ENCODE measurements at regions not wholly inside any gene's neighbourhood (a gene's known extent, or its start where the extent isn't known, plus 50 kb on each side); places are given as distances from the start of the nearest gene placed in this dataset.

DNA sequence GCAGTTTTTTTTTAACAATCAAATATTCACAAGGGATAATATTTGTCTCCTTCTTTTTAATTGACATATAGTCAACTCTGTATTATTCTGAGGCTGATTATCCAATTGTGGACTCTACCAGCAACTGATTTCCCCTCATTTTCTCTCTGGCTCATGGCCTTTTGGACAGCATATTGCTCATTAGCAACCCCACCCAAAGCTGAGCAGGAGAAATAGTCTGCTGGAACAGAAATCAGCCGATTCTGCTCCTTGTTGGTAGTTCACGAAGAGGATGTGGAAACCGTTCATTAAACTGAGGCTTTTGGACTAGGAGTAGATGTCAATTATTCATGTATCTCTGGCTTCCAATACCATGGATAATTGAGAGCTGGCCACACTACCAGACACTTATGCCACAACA, 428.4 kb upstream of the INTU start:
- Histone ChIP-seq H3K27ac (ENCODE audit: low read length) (no peak overlapping the region), H3K4me2 (ENCODE audit: low read length) (no peak overlapping the region), H3K9me3 (ENCODE audit: insufficient read depth, low read length) (no peaks in the 10 kb centered on the region), H3K4me1 (ENCODE audit: low read length) (no peaks in the 10 kb centered on the region), H2AFZ (ENCODE audit: low read depth, low read length) (no peak overlapping the region), H3K36me3 (replicated peaks; ENCODE audit: low read depth, low read length) (no peaks in the 10 kb centered on the region), H3K27me3 (ENCODE audit: low read depth, low read length) (no peaks in the 10 kb centered on the region), H3K79me2 (ENCODE audit: low read length) (no peaks in the 10 kb centered on the region), H3K4me3 (ENCODE audit: low read length) (no peak overlapping the region), H3K9ac (ENCODE audit: low read length) (no peak overlapping the region), H4K20me1 (ENCODE audit: insufficient read depth, low read length) (no peaks in the 10 kb centered on the region)
- TF ChIP-seq, protein P1, sequence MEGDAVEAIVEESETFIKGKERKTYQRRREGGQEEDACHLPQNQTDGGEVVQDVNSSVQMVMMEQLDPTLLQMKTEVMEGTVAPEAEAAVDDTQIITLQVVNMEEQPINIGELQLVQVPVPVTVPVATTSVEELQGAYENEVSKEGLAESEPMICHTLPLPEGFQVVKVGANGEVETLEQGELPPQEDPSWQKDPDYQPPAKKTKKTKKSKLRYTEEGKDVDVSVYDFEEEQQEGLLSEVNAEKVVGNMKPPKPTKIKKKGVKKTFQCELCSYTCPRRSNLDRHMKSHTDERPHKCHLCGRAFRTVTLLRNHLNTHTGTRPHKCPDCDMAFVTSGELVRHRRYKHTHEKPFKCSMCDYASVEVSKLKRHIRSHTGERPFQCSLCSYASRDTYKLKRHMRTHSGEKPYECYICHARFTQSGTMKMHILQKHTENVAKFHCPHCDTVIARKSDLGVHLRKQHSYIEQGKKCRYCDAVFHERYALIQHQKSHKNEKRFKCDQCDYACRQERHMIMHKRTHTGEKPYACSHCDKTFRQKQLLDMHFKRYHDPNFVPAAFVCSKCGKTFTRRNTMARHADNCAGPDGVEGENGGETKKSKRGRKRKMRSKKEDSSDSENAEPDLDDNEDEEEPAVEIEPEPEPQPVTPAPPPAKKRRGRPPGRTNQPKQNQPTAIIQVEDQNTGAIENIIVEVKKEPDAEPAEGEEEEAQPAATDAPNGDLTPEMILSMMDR (IDR thresholded peaks at IDR 0.05; ENCODE audit: low read depth, low read length): no peak

DNA sequence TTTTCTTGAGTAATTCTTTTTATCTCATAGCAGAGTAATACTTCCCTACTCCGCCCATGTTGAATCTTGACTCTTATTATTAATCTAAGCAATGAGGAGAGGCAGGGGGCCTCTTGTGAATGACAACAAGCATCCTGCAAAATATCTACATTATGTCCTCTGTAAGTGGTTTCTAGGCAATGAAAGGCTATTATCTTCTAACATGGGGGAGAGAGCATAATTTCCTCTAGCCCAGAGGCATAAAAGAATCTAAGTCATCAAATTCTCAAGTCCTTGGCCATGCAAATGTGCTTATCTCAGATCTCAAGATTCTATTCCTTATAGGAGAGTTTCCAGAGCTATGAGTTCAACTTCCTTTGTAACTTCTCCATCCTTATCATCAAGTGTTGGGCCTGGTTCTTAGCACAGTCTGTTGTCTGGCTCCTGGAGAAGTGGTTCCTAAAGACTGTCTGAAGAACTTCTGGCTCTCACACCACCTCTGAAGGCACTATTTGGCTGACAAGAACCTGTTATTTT, 423.1 kb upstream of the INTU start:
- Histone ChIP-seq H4K20me1 (ENCODE audit: insufficient read depth, low read length) (no peaks in the 10 kb centered on the region), H3K9ac (ENCODE audit: low read length) (no peak overlapping the region), H3K4me1 (ENCODE audit: low read length) (no peaks in the 10 kb centered on the region), H3K36me3 (replicated peaks; ENCODE audit: low read depth, low read length) (no peaks in the 10 kb centered on the region), H2AFZ (ENCODE audit: low read depth, low read length) (no peak overlapping the region), H3K27ac (ENCODE audit: low read length) (no peak overlapping the region), H3K27me3 (ENCODE audit: low read depth, low read length) (no peaks in the 10 kb centered on the region), H3K4me3 (ENCODE audit: low read length) (no peak overlapping the region), H3K4me2 (ENCODE audit: low read length) (no peak overlapping the region), H3K79me2 (ENCODE audit: low read length) (no peaks in the 10 kb centered on the region), H3K9me3 (ENCODE audit: insufficient read depth, low read length) (no peaks in the 10 kb centered on the region)
- TF ChIP-seq, protein P1 (IDR thresholded peaks at IDR 0.05; ENCODE audit: low read depth, low read length): no peak
- TF ChIP-seq EZH2phosphoT487 (IDR thresholded peaks at IDR 0.05; ENCODE audit: low read depth): no peak

GRCh38 chr4:127210893-127211649, 421.7 kb upstream of the INTU start:
- TF ChIP-seq EZH2phosphoT487 (IDR thresholded peaks at IDR 0.05; ENCODE audit: low read depth): no peak
- TF ChIP-seq, protein P1 (IDR thresholded peaks at IDR 0.05; ENCODE audit: low read depth, low read length): no peak
- H3K27me3 ChIP-seq (ENCODE audit: low read depth, low read length): no peaks in the 10 kb centered on the region
- no peaks in the 10 kb centered on the region for H3K9me3 ChIP-seq (ENCODE audit: insufficient read depth, low read length)
- H2AFZ ChIP-seq (ENCODE audit: low read depth, low read length): no peak overlapping the region
- no peak overlapping the region for H3K27ac ChIP-seq (ENCODE audit: low read length)
- H3K4me2 ChIP-seq (ENCODE audit: low read length): no peak overlapping the region
- no peaks in the 10 kb centered on the region for H3K36me3 ChIP-seq (replicated peaks; ENCODE audit: low read depth, low read length)
- no peaks in the 10 kb centered on the region for H3K4me1 ChIP-seq (ENCODE audit: low read length)
- H3K9ac ChIP-seq (ENCODE audit: low read length): no peak overlapping the region
- H3K4me3 ChIP-seq (ENCODE audit: low read length): no peak overlapping the region
- no peaks in the 10 kb centered on the region for H4K20me1 ChIP-seq (ENCODE audit: insufficient read depth, low read length)
- no peaks in the 10 kb centered on the region for H3K79me2 ChIP-seq (ENCODE audit: low read length)

DNA sequence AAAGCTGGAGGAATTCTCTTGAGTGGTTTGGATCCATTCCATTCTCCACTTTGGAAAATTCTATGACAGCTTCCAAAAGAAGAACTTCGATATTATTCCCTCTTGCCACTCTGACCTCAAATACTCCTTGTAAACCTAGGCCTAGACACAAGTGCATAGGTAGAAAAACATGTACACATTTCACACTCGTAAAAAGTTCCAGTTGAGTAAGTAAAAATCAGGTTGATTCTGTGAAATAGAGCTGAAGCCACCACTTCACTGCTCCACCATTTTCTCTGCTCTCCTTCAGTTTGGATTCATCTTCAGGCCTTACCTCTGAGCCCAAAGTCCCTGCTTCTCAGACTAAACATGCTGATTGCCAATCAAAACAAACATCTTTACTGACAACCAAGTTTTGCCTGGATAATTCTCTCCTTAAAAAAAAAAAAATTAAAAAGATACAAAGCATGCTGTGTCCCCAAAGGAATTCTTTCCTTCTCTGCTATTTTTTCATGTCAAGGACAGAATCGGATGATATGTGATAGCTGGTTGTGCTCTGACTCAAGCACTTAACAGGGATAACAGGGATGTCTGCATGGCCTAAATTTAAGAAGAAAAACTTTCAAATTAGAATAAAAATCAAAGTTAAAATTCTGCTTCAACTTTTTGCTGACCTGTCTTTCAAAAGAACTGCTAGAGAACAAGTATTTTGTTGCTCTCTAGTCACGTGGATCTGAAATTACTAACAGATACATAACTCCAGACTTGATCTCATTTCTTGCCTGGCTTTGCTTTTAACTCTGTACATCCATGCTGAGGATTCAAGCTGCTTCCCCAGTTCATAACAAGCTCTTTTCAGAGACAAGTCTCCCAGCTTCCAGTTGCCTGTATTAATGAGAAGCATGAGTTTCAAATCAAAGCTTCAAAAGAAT, 420.9 kb upstream of the INTU start:
- TF ChIP-seq, protein P1 (IDR thresholded peaks at IDR 0.05; ENCODE audit: low read depth, low read length): no peak
- no peak for TF ChIP-seq EZH2phosphoT487 (IDR thresholded peaks at IDR 0.05; ENCODE audit: low read depth)
- H3K4me1 ChIP-seq (ENCODE audit: low read length): no peaks in the 10 kb centered on the region
- H3K4me3 ChIP-seq (ENCODE audit: low read length): no peak overlapping the region
- no peak overlapping the region for H3K9ac ChIP-seq (ENCODE audit: low read length)
- no peaks in the 10 kb centered on the region for H3K36me3 ChIP-seq (replicated peaks; ENCODE audit: low read depth, low read length)
- H3K9me3 ChIP-seq (ENCODE audit: insufficient read depth, low read length): no peaks in the 10 kb centered on the region
- H2AFZ ChIP-seq (ENCODE audit: low read depth, low read length): no peak overlapping the region
- no peaks in the 10 kb centered on the region for H3K79me2 ChIP-seq (ENCODE audit: low read length)
- H3K4me2 ChIP-seq (ENCODE audit: low read length): no peak overlapping the region
- no peaks in the 10 kb centered on the region for H4K20me1 ChIP-seq (ENCODE audit: insufficient read depth, low read length)
- H3K27me3 ChIP-seq (ENCODE audit: low read depth, low read length): no peaks in the 10 kb centered on the region
- no peak overlapping the region for H3K27ac ChIP-seq (ENCODE audit: low read length)
